Adrenal gland (tissue), 9 donors: ENCODE measurements at regions not wholly inside any gene's neighbourhood (a gene's known extent, or its start where the extent isn't known, plus 50 kb on each side); places are given as distances from the start of the nearest gene placed in this dataset.

Experiments used
- DNase-seq, 7 donors: peaks; one replicate each; pipeline ENCODE4 v3.0.0-alpha.2; 2019 to 2020
- H3K27ac ChIP-seq, 5 donors: fragments of 200-600 bp; sonication (generic) in 4 of 5; 1 replicate in 3 of 5; 2 replicates in 2 of 5; pipeline versions ENCODE4 v1.5.1 to v1.8.0; 2016 to 2020; ENCODE audit warnings: mild to moderate bottlenecking in 1 of 5
- H3K27me3 ChIP-seq: fragments of 200-600 bp; 2 replicates; pipeline ENCODE4 v1.8.0; 2021
- H3K36me3 ChIP-seq, 2 donors: fragments of 200-600 bp; replicated peaks in 1 of 2; 1 replicate in 1 of 2; 2 replicates in 1 of 2; pipeline versions ENCODE4 v1.5.1 to v1.8.0; 2018 to 2022
- H3K4me1 ChIP-seq, 2 donors: fragments of 200-600 bp; replicated peaks in 1 of 2; 1 replicate in 1 of 2; 2 replicates in 1 of 2; pipeline versions ENCODE4 v1.5.1 to v1.8.0; 2018 to 2021
- H3K4me3 ChIP-seq, 4 donors: fragments of 200-600 bp; sonication (generic) in 3 of 4; one replicate each; pipeline ENCODE4 v1.5.1; 2016 to 2018
- H3K9me3 ChIP-seq, 3 donors: fragments of 200-600 bp; sonication (generic) in 1 of 3; replicated peaks in 1 of 3; 1 replicate in 2 of 3; 2 replicates in 1 of 3; pipeline versions ENCODE4 v1.5.1 to v1.8.0; 2016 to 2021
- POLR2A ChIP-seq, 2 donors: fragments of 450-650 bp; IDR thresholded peaks; one replicate each; pipeline ENCODE4 v1.6.1; 2017; ENCODE audit warnings: antibody characterized with exemption in 2 of 2, mild to moderate bottlenecking in 2 of 2, moderate library complexity in 1 of 2
- WGBS, 4 donors: extraction: QIAGEN DNeasy Blood & Tissue Kit in 2 of 4; methylation state at CpG; one replicate each; pipeline versions ENCODE4 v1.1.5 to v1.1.7; 2013 to 2017; 5-methylcytosine and 5-hydroxymethylcytosine counted together
- intact Hi-C, 2 donors: fragments of 100-400 bp; cut with DNase I; formaldehyde crosslinking; loops; one replicate each; pipeline versions ENCODE4 v1.14.1 to v1.15.0; 2022 to 2023
- TF ChIP-seq, protein P1 (sequence below), 6 experiments: fragments of 450-650 bp in 4 of 6; fragments of 200-600 bp in 2 of 6; sonication (generic) in 1 of 6; IDR thresholded peaks; 1 replicate in 5 of 6; 2 replicates in 1 of 6; pipeline versions ENCODE4 v1.5.1 to v1.8.0; 2016 to 2021; ENCODE audit warnings: antibody characterized with exemption in 6 of 6, mild to moderate bottlenecking in 2 of 6, moderate library complexity in 1 of 6
- donor health status: healthy with polysubstance abuse.
- donor health status: Bipolar disorder and iron deficiency.
- donor health status: DM: yes; HTN: yes; CAD: no.
- donor health status: DM: no; HTN: no; CAD: no.
- donor health status: DM: no; HTN: no; CAD: no.

DNA sequence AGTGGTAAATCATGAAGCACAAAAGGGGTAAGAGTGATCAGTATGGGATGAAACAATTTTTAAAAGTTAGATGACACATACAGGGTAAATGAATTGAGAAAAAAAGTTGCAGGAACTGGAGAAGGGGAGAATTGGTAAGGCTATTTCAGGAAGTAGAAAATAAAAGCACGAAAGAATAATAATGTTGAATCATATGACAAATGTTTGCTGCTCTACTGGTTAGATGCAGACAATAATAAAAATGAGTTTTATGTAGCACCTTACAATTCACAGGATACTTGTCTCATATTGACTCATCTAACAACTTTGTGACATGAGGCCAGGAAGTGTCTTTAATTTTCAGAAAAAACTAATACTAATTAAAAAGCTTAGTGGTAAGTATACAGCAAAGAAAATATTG is 566.5 kb upstream of the MARCKS start:
- TF ChIP-seq, protein P1, sequence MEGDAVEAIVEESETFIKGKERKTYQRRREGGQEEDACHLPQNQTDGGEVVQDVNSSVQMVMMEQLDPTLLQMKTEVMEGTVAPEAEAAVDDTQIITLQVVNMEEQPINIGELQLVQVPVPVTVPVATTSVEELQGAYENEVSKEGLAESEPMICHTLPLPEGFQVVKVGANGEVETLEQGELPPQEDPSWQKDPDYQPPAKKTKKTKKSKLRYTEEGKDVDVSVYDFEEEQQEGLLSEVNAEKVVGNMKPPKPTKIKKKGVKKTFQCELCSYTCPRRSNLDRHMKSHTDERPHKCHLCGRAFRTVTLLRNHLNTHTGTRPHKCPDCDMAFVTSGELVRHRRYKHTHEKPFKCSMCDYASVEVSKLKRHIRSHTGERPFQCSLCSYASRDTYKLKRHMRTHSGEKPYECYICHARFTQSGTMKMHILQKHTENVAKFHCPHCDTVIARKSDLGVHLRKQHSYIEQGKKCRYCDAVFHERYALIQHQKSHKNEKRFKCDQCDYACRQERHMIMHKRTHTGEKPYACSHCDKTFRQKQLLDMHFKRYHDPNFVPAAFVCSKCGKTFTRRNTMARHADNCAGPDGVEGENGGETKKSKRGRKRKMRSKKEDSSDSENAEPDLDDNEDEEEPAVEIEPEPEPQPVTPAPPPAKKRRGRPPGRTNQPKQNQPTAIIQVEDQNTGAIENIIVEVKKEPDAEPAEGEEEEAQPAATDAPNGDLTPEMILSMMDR (IDR thresholded peaks at IDR 0.05) = no peak
- TF ChIP-seq POLR2A (IDR thresholded peaks at IDR 0.05) = no peak
- H3K27me3 ChIP-seq = no peaks in the 10 kb centered on the region
- 80 to 89% (median 88%) methylated on average over 1 of the region's 1 CpG for WGBS, 4 donors

GRCh38 chr6:113291751-113292445 is 565.2 kb upstream of the MARCKS start:
- TF ChIP-seq, protein P1 (IDR thresholded peaks at IDR 0.05) = no peak
- no peak for TF ChIP-seq POLR2A (IDR thresholded peaks at IDR 0.05)
- Histone ChIP-seq H3K4me3 (no peak overlapping the region), H3K36me3 (no peaks in the 10 kb centered on the region), H3K27me3 (no peaks in the 10 kb centered on the region), H3K4me1 (no peaks in the 10 kb centered on the region), H3K27ac (no peak overlapping the region), H3K9me3 (no peaks in the 10 kb centered on the region)
- no peak for DNase-seq
- intact Hi-C loops = no loop called here
- WGBS, 4 donors = 75 to 88% (median 80%) methylated on average over 4 of the region's 4 CpGs

More for the DNA sequence above, 566.5 kb upstream of the MARCKS start:
- Histone ChIP-seq H3K4me3 (no peak overlapping the region), H3K4me1 (no peaks in the 10 kb centered on the region), H3K9me3 (no peaks in the 10 kb centered on the region), H3K27ac (no peak overlapping the region), H3K36me3 (no peaks in the 10 kb centered on the region)
- intact Hi-C loops = no loop called here
- no peak for DNase-seq

GRCh38 chr6:113292646-113293422 is 564.3 kb upstream of the MARCKS start:
- intact Hi-C loops = no loop called here
- no peak overlapping the region for H3K4me3 ChIP-seq
- TF ChIP-seq POLR2A (IDR thresholded peaks at IDR 0.05) = no peak
- TF ChIP-seq, protein P1 (IDR thresholded peaks at IDR 0.05) = no peak
- H3K36me3 ChIP-seq = no peaks in the 10 kb centered on the region
- WGBS, 4 donors = 78 to 91% (median 82%) methylated on average over 3 of the region's 3 CpGs
- H3K9me3 ChIP-seq = no peaks in the 10 kb centered on the region
- H3K27me3 ChIP-seq = no peaks in the 10 kb centered on the region
- H3K4me1 ChIP-seq = no peaks in the 10 kb centered on the region
- no peak overlapping the region for H3K27ac ChIP-seq
- DNase-seq = no peak

DNA sequence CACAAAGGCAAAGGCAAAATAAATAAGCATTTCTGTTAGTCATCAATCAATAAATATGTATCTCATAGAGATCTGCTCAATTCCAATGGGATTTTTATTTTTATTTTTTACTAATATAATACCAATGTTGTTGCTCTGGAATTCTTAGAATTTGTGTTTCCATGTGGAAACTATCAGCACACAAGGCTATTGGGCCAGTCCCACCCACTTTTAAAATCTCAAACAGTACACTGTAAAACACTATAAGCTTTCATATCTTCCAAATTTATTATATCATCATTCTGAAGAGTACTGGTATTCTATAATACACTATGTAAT is 563.8 kb upstream of the MARCKS start:
- no peaks in the 10 kb centered on the region for H3K27me3 ChIP-seq
- no peak overlapping the region for H3K27ac ChIP-seq
- TF ChIP-seq, protein P1 (IDR thresholded peaks at IDR 0.05) = no peak
- TF ChIP-seq POLR2A (IDR thresholded peaks at IDR 0.05) = no peak
- H3K4me1 ChIP-seq = no peaks in the 10 kb centered on the region
- no peaks in the 10 kb centered on the region for H3K36me3 ChIP-seq
- no peak overlapping the region for H3K4me3 ChIP-seq
- intact Hi-C loops = no loop called here
- no peak for DNase-seq
- no peaks in the 10 kb centered on the region for H3K9me3 ChIP-seq
